ENCODE measurements at regions not wholly inside any gene's neighbourhood (a gene's known extent, or its start where the extent isn't known, plus 50 kb on each side); places are given as distances from the start of the nearest gene placed in this dataset.

GRCh38 chr9:108360304-108360703 is 495.5 kb downstream of the ACTL7B start:
- 0 out of 3 replicates have a peak, but pooled peaks cover 2% of the 10 kb centered on the region for H3K9me3 Mint-ChIP-seq
- DNase-seq (ENCODE audit: low spot score) (no peak), ATAC-seq (no peak)
- no peaks in the 10 kb centered on the region for H3K36me3 ChIP-seq (ENCODE audit: insufficient read depth)
- H3K4me1 ChIP-seq (ENCODE audit: insufficient read depth) = no peaks in the 10 kb centered on the region
- H2AFZ ChIP-seq = no peak overlapping the region
- no peak overlapping the region for H3K27ac ChIP-seq (ENCODE audit: low read depth)
- H3F3A ChIP-seq (replicated peaks; ENCODE audit: low read depth) = no peaks in the 10 kb centered on the region
- no peak overlapping the region for H3K4me2 ChIP-seq
- H3K27me3 Mint-ChIP-seq (ENCODE audit: insufficient read depth, low read depth, poor library complexity) = no peaks in the 10 kb centered on the region
- H3K27me3 ChIP-seq (ENCODE audit: insufficient read depth) = no peaks in the 10 kb centered on the region
- no peaks in the 10 kb centered on the region for H3K36me3 Mint-ChIP-seq (ENCODE audit: low read depth)
- no peak overlapping the region for H3K27ac Mint-ChIP-seq
- H3K4me3 ChIP-seq = no peak overlapping the region
- no peaks in the 10 kb centered on the region for H4K20me1 ChIP-seq (replicated peaks; ENCODE audit: insufficient read depth)
- TF ChIP-seq STAT1 (IDR thresholded peaks at IDR 0.05; ENCODE audit: unreplicated experiment) = no peak
- no peak for TF ChIP-seq NANOG (IDR thresholded peaks at IDR 0.05; ENCODE audit: borderline replicate concordance)
- TF ChIP-seq ZNF462 (CRISPR knock-in tag; IDR thresholded peaks at IDR 0.05) = no peak
- TF ChIP-seq CREB1 (CRISPR knock-in tag; IDR thresholded peaks at IDR 0.05; ENCODE audit: low read depth) = no peak
- TF ChIP-seq, protein P1, sequence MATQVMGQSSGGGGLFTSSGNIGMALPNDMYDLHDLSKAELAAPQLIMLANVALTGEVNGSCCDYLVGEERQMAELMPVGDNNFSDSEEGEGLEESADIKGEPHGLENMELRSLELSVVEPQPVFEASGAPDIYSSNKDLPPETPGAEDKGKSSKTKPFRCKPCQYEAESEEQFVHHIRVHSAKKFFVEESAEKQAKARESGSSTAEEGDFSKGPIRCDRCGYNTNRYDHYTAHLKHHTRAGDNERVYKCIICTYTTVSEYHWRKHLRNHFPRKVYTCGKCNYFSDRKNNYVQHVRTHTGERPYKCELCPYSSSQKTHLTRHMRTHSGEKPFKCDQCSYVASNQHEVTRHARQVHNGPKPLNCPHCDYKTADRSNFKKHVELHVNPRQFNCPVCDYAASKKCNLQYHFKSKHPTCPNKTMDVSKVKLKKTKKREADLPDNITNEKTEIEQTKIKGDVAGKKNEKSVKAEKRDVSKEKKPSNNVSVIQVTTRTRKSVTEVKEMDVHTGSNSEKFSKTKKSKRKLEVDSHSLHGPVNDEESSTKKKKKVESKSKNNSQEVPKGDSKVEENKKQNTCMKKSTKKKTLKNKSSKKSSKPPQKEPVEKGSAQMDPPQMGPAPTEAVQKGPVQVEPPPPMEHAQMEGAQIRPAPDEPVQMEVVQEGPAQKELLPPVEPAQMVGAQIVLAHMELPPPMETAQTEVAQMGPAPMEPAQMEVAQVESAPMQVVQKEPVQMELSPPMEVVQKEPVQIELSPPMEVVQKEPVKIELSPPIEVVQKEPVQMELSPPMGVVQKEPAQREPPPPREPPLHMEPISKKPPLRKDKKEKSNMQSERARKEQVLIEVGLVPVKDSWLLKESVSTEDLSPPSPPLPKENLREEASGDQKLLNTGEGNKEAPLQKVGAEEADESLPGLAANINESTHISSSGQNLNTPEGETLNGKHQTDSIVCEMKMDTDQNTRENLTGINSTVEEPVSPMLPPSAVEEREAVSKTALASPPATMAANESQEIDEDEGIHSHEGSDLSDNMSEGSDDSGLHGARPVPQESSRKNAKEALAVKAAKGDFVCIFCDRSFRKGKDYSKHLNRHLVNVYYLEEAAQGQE (IDR thresholded peaks at IDR 0.05; ENCODE audit: unreplicated experiment) = no peak
- TF ChIP-seq EZH2phosphoT487 (IDR thresholded peaks at IDR 0.05; ENCODE audit: unreplicated experiment) = no peak
- TF ChIP-seq ZNF114 (CRISPR knock-in tag; IDR thresholded peaks at IDR 0.05) = no peak
- TF ChIP-seq JUNB (IDR thresholded peaks at IDR 0.05; ENCODE audit: unreplicated experiment) = no peak
- TF ChIP-seq, protein P2, sequence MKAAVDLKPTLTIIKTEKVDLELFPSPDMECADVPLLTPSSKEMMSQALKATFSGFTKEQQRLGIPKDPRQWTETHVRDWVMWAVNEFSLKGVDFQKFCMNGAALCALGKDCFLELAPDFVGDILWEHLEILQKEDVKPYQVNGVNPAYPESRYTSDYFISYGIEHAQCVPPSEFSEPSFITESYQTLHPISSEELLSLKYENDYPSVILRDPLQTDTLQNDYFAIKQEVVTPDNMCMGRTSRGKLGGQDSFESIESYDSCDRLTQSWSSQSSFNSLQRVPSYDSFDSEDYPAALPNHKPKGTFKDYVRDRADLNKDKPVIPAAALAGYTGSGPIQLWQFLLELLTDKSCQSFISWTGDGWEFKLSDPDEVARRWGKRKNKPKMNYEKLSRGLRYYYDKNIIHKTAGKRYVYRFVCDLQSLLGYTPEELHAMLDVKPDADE (IDR thresholded peaks at IDR 0.05) = no peak
- no peak for TF ChIP-seq EZH2 (IDR thresholded peaks at IDR 0.05; ENCODE audit: low read depth, unreplicated experiment)
- TF ChIP-seq, protein P3, sequence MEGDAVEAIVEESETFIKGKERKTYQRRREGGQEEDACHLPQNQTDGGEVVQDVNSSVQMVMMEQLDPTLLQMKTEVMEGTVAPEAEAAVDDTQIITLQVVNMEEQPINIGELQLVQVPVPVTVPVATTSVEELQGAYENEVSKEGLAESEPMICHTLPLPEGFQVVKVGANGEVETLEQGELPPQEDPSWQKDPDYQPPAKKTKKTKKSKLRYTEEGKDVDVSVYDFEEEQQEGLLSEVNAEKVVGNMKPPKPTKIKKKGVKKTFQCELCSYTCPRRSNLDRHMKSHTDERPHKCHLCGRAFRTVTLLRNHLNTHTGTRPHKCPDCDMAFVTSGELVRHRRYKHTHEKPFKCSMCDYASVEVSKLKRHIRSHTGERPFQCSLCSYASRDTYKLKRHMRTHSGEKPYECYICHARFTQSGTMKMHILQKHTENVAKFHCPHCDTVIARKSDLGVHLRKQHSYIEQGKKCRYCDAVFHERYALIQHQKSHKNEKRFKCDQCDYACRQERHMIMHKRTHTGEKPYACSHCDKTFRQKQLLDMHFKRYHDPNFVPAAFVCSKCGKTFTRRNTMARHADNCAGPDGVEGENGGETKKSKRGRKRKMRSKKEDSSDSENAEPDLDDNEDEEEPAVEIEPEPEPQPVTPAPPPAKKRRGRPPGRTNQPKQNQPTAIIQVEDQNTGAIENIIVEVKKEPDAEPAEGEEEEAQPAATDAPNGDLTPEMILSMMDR (conservative IDR thresholded peaks at IDR 0.05; ENCODE audit: low read depth in 2 of 2) = no peak
- no peak for TF ChIP-seq POLR2AphosphoS5 (IDR thresholded peaks at IDR 0.05; ENCODE audit: low read depth)
- no peak for TF ChIP-seq ZNF331 (CRISPR knock-in tag; IDR thresholded peaks at IDR 0.05; ENCODE audit: low read depth)
- H3K4me3 Mint-ChIP-seq = no peak overlapping the region
- H3K79me2 ChIP-seq (replicated peaks; ENCODE audit: insufficient read depth) = no peaks in the 10 kb centered on the region
- H3K9me2 ChIP-seq (ENCODE audit: insufficient read depth) = no peaks in the 10 kb centered on the region; the same call in 1 of the 2 replicates
- H3K4me1 Mint-ChIP-seq = no peaks in the 10 kb centered on the region

Measured in GM23338 (cell line).